ENCODE measurements at regions not wholly inside any gene's neighbourhood (a gene's known extent, or its start where the extent isn't known, plus 50 kb on each side); places are given as distances from the start of the nearest gene placed in this dataset.
A peak's percentile ranks its signal among the peaks of the same experiment; 100 is the strongest.
"Not testable (repeated sequence)": the region's sequence is repeated elsewhere in the genome, so short reads cannot be mapped to it uniquely, and the experiment has no call there.

DNA sequence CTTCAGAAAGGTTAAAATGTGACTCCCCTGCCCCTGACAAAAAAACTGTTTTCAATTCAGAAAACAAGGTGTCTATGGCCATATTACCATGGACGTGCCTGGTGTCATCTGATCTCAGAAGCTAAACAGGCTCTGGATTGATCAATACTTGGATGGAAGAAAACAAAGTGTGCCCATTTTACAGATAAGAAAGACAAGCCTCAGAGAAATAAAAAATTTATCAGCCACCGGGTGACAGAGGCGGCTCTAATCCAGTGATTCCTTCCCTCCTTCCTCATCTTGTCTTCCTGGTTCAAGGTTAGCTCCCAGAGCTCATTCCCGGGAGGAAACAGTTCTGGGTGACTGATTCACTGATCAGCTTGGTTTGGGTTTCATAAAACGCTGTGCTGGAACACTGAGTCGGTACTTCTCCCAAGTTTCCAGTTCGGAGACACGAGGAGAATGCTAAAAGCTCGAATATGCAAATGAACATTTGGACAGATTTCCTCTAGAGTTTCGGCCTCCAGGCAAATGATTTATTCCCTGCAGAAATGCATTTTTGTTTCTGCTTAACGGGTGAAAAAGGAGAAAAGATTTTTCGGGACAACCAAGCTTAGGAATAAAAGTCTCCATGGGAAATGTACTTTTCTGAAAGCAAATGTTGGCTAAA is 211.2 kb downstream of the UQCRFS1 start:
- no peaks in the 10 kb centered on the region for H3K9me3 ChIP-seq
- DNase-seq (no peak), ATAC-seq (no peak)
- H3K27ac ChIP-seq, result no peak overlapping the region
- WGBS (ENCODE audit: insufficient coverage, low coverage, low lambda C conversion rate, missing lambda C conversion rate), result 45% methylated on average over 12 of the region's 12 CpGs
- H3K27me3 ChIP-seq, result no peaks in the 10 kb centered on the region
- no peak for TF ChIP-seq POLR2A (IDR thresholded peaks at IDR 0.05)
- no peak for TF ChIP-seq CTCF (IDR thresholded peaks at IDR 0.05)
- H3K4me1 ChIP-seq, result no peaks in the 10 kb centered on the region
- intact Hi-C loops (cut with DNase I), result no loop called here
- H3K4me3 ChIP-seq, result no peak overlapping the region
- no peaks in the 10 kb centered on the region for H3K36me3 ChIP-seq

GRCh38 chr19:29001141-29001581 is 211.8 kb downstream of the UQCRFS1 start:
- Histone ChIP-seq H3K27ac (no peak overlapping the region), H3K9me3 (no peaks in the 10 kb centered on the region), H3K4me1 (no peaks in the 10 kb centered on the region), H3K4me3 (no peak overlapping the region), H3K36me3 (no peaks in the 10 kb centered on the region), H3K27me3 (no peaks in the 10 kb centered on the region)
- ATAC-seq, result peak in 1 of 4 donors; percentile 44
- TF ChIP-seq CTCF (IDR thresholded peaks at IDR 0.05) (no peak), POLR2A (IDR thresholded peaks at IDR 0.05) (no peak)
- intact Hi-C loops (cut with DNase I), result no loop called here
- no CpG with 5 or more reads among the region's 7 CpGs for WGBS (ENCODE audit: insufficient coverage, low coverage, low lambda C conversion rate, missing lambda C conversion rate)
- DNase-seq, result no peak

DNA sequence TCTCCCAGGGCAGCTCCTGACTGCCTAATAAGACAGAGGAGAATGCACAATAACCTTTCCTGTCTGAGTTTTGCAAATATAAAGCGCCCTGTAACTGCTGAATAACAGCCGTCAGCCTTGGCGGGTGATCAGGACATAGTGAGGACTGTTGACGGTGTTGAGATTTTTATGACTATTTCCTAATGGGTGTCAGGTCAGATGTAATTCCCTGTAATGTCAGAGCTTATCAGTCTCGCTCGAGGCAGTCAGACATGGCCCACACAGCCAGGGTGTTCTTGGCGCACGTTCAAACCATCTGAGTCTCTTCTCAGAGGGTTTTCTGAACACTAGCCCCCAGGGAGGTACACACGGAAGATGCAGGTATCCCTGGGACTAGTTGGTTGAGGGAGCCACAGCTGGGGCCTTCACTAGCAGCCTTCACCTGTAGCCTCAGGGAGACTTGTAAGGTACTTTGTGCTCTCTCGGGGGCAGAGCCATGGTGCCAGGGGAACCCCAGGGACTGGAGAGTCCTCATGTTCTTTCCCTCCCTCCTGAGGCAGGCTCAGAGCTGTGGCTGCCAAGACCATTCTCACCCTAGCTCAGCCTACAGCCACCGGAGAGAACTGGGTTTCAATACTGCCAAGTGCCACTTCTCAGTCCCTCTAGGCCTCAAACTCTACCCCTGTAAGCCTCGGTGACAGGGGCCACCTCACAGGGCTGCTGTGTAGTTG is 213.1 kb downstream of the UQCRFS1 start:
- TF ChIP-seq CTCF (IDR thresholded peaks at IDR 0.05) (no peak), POLR2A (IDR thresholded peaks at IDR 0.05) (no peak)
- Histone ChIP-seq H3K9me3 (no peaks in the 10 kb centered on the region), H3K27ac (no peak overlapping the region), H3K4me1 (no peaks in the 10 kb centered on the region), H3K27me3 (no peaks in the 10 kb centered on the region), H3K4me3 (no peak overlapping the region), H3K36me3 (no peaks in the 10 kb centered on the region)
- intact Hi-C loops (cut with DNase I), result no loop called here
- WGBS (ENCODE audit: insufficient coverage, low coverage, low lambda C conversion rate, missing lambda C conversion rate), result 83% methylated on average over 2 of the region's 12 CpGs
- ATAC-seq (peak in 2 of 4 donors; percentile 16 to 49), DNase-seq (peak in 1 of 3 donors; percentile 30)

- DNase-seq (no peak), ATAC-seq (no peak)
- 62% methylated on average over 4 of the region's 6 CpGs for WGBS (ENCODE audit: insufficient coverage, low coverage, low lambda C conversion rate, missing lambda C conversion rate)
- Histone ChIP-seq H3K27ac (no peak overlapping the region), H3K27me3 (no peaks in the 10 kb centered on the region), H3K9me3 (no peaks in the 10 kb centered on the region), H3K4me1 (no peaks in the 10 kb centered on the region), H3K36me3 (no peaks in the 10 kb centered on the region), H3K4me3 (no peak overlapping the region)
- TF ChIP-seq CTCF (IDR thresholded peaks at IDR 0.05), result no peak
- TF ChIP-seq POLR2A (IDR thresholded peaks at IDR 0.05), result no peak
- intact Hi-C loops (cut with DNase I), result no loop called here
Measured at GRCh38 chr19:28998974-28999373, 214.0 kb downstream of the UQCRFS1 start.

DNA sequence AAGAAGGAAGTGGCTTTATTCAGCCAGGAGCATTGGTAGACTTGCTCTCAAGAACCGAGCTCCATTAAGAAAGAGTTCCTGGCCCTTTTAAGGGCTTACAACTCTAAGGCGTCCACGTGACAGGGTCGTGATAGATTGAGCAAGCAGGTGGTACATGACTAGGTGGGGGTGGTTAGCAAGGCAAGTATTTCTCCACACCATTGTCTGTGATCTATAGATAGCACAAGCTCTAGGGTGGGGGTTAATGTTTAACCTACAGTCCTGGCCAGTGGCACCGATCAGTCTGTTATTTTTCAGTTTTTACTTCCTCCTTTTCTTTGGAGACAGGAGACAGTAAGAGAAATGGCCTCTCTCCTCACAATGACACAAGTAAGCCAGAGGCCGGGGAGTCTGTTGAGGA is 215.1 kb downstream of the UQCRFS1 start:
- intact Hi-C loops (cut with DNase I); H3K9me3 ChIP-seq; H3K27ac ChIP-seq; H3K36me3 ChIP-seq; H3K4me3 ChIP-seq; H3K27me3 ChIP-seq; H3K4me1 ChIP-seq: not testable (repeated sequence)
- DNase-seq (peak in 1 of 3 donors; percentile 72), ATAC-seq (peak in 2 of 4 donors; percentile 53 to 67)
- WGBS (ENCODE audit: insufficient coverage, low coverage, low lambda C conversion rate, missing lambda C conversion rate), result 34% methylated on average over 5 of the region's 6 CpGs
